ENCODE measurements at regions not wholly inside any gene's neighbourhood (a gene's known extent, or its start where the extent isn't known, plus 50 kb on each side); places are given as distances from the start of the nearest gene placed in this dataset.
A peak's percentile ranks its signal among the peaks of the same experiment; 100 is the strongest.
"Not testable (repeated sequence)": the region's sequence is repeated elsewhere in the genome, so short reads cannot be mapped to it uniquely, and the experiment has no call there.

GRCh38 chr1:69090752-69091151, 477.0 kb upstream of the LRRC7 start:
- H3K36me3 ChIP-seq, result no peaks in the 10 kb centered on the region
- H3K27me3 ChIP-seq (replicated peaks in 1 of 7), result no peaks in the 10 kb centered on the region
- H3K27ac ChIP-seq, result no peak overlapping the region
- H3K4me1 ChIP-seq, result no peaks in the 10 kb centered on the region
- H3K4me3 ChIP-seq, result no peak overlapping the region
- TF ChIP-seq POLR2A (IDR thresholded peaks at IDR 0.05), result no peak
- TF ChIP-seq POLR2AphosphoS5 (IDR thresholded peaks at IDR 0.05), result no peak
- no peak for TF ChIP-seq CTCF (IDR thresholded peaks at IDR 0.05 in 8 of 11, conservative IDR thresholded peaks at IDR 0.05 in 3 of 11)
- peaks cover 0 to 35% (median 26%) of the 10 kb centered on the region in 8 donors for H3K9me3 ChIP-seq
- no peak for DNase-seq
- 64 to 72% (median 67%) methylated on average over 1 of the region's 1 CpG for WGBS, 5 donors
- intact Hi-C loops (cut with DNase I; ENCODE audit: low total_unique reads), result no loop called here

- 89 to 92% (median 90%) methylated on average over 11 of the region's 11 CpGs for WGBS, 5 donors
- H3K4me1 ChIP-seq; intact Hi-C loops (cut with DNase I; ENCODE audit: low total_unique reads); H3K4me3 ChIP-seq; H3K36me3 ChIP-seq; H3K27me3 ChIP-seq (replicated peaks in 1 of 7); H3K27ac ChIP-seq: not testable (repeated sequence)
- H3K9me3 ChIP-seq, result peaks cover 0 to 23% (median 17%) of the 10 kb centered on the region in 8 donors
- DNase-seq, result peak; percentile 57
Observed at GRCh38 chr1:69102058-69102457, 465.7 kb upstream of the LRRC7 start.

GRCh38 chr1:69103213-69103612, 464.5 kb upstream of the LRRC7 start:
- H3K9me3 ChIP-seq, result peaks cover 0 to 30% (median 17%) of the 10 kb centered on the region in 8 donors
- intact Hi-C loops (cut with DNase I; ENCODE audit: low total_unique reads), result no loop called here
- no peak overlapping the region for H3K27ac ChIP-seq
- TF ChIP-seq POLR2A (IDR thresholded peaks at IDR 0.05) (no peak), CTCF (IDR thresholded peaks at IDR 0.05 in 8 of 11, conservative IDR thresholded peaks at IDR 0.05 in 3 of 11) (no peak), POLR2AphosphoS5 (IDR thresholded peaks at IDR 0.05) (no peak)
- DNase-seq, result no peak
- H3K27me3 ChIP-seq (replicated peaks in 1 of 7), result no peaks in the 10 kb centered on the region
- no peaks in the 10 kb centered on the region for H3K36me3 ChIP-seq
- H3K4me3 ChIP-seq, result no peak overlapping the region
- no peaks in the 10 kb centered on the region for H3K4me1 ChIP-seq

GRCh38 chr1:69103705-69104385, 463.9 kb upstream of the LRRC7 start:
- Histone ChIP-seq H3K27me3 (replicated peaks in 1 of 7) (no peaks in the 10 kb centered on the region), H3K4me3 (no peak overlapping the region), H3K36me3 (no peaks in the 10 kb centered on the region), H3K4me1 (no peaks in the 10 kb centered on the region), H3K27ac (no peak overlapping the region), H3K9me3 (peaks cover 0 to 27% (median 17%) of the 10 kb centered on the region in 8 donors)
- TF ChIP-seq POLR2A (IDR thresholded peaks at IDR 0.05) (no peak), POLR2AphosphoS5 (IDR thresholded peaks at IDR 0.05) (no peak), CTCF (IDR thresholded peaks at IDR 0.05 in 8 of 11, conservative IDR thresholded peaks at IDR 0.05 in 3 of 11) (no peak)
- intact Hi-C loops (cut with DNase I; ENCODE audit: low total_unique reads), result no loop called here
- 63 to 73% (median 70%) methylated on average over 2 of the region's 2 CpGs for WGBS, 5 donors
- no peak for DNase-seq

- Histone ChIP-seq H3K4me3 (no peak overlapping the region), H3K36me3 (no peaks in the 10 kb centered on the region), H3K9me3 (peaks cover 0 to 33% (median 18%) of the 10 kb centered on the region in 8 donors), H3K27ac (no peak overlapping the region), H3K4me1 (no peaks in the 10 kb centered on the region), H3K27me3 (replicated peaks in 1 of 7) (no peaks in the 10 kb centered on the region)
- intact Hi-C loops (cut with DNase I; ENCODE audit: low total_unique reads), result no loop called here
- TF ChIP-seq POLR2AphosphoS5 (IDR thresholded peaks at IDR 0.05), result no peak
- no peak for TF ChIP-seq POLR2A (IDR thresholded peaks at IDR 0.05)
- no peak for TF ChIP-seq CTCF (IDR thresholded peaks at IDR 0.05 in 8 of 11, conservative IDR thresholded peaks at IDR 0.05 in 3 of 11)
- no peak for DNase-seq
Observed at GRCh38 chr1:69104894-69105293, 462.8 kb upstream of the LRRC7 start.
